ENCODE measurements at regions not wholly inside any gene's neighbourhood (a gene's known extent, or its start where the extent isn't known, plus 50 kb on each side); places are given as distances from the start of the nearest gene placed in this dataset.

DNA sequence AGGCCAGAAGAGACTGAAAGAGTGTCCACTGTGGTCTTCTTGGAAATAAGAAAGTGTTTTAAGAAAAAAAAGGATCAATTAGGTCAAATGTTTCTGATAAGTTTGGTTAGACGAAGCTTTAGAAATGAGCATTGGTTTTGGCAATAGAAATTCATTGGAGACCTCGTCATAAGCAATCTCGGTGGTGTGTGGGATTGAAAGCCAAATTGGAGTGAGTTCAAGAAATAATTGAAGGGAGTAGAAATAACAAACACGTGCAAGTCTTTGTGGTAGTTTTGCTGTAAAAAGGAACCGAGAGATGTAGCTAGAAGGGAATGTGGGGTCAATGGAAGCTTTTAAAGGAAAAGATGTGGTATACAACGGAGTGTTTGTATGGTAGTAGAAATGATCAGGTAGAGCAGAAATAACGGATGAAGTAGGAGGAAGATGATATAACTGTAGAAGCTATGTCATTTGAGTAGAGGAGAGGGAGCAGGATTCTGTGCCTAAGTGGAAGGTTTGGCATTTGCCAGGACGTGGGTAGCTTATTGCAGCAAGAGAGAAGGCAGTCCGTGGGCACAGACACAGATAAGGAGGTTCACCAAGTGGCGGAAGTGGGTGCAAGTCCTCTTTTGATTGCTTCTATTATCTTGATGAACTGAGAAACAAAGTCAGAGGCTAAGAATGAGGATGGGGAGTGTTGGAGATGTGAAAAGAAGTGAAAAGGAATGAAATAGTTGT lies 146.2 kb downstream of the DACT1 start:
- Histone ChIP-seq H3K9me3 (ENCODE audit: insufficient read depth, low read length) (no peaks in the 10 kb centered on the region), H3K36me3 (ENCODE audit: insufficient read depth, insufficient read length, low read length) (no peaks in the 10 kb centered on the region), H3K4me3 (ENCODE audit: insufficient read length, low read depth) (no peak overlapping the region), H3K9ac (ENCODE audit: insufficient read length, low read depth) (no peak overlapping the region), H3K27me3 (ENCODE audit: insufficient read depth, insufficient read length) (peaks cover 17% of the 10 kb centered on the region), H3K4me1 (ENCODE audit: insufficient read depth, insufficient read length) (no peaks in the 10 kb centered on the region)
- TF ChIP-seq YY1 (IDR thresholded peaks at IDR 0.05; ENCODE audit: insufficient read depth, insufficient read length) (no peak), SUZ12 (IDR thresholded peaks at IDR 0.05; ENCODE audit: extremely low read depth, insufficient read depth, insufficient read length) (no peak), ZNF274 (IDR thresholded peaks at IDR 0.05; ENCODE audit: low read depth, low read length) (no peak)
- no peak for DNase-seq (ENCODE audit: low read depth, low spot score)

GRCh38 chr14:58784931-58785330 lies 147.2 kb downstream of the DACT1 start:
- H3K27me3 ChIP-seq (ENCODE audit: insufficient read depth, insufficient read length), result peaks cover 17% of the 10 kb centered on the region
- H3K4me3 ChIP-seq (ENCODE audit: insufficient read length, low read depth), result no peak overlapping the region
- peaks cover 6% of the 10 kb centered on the region for H3K4me1 ChIP-seq (ENCODE audit: insufficient read depth, insufficient read length)
- H3K9ac ChIP-seq (ENCODE audit: insufficient read length, low read depth), result no peak overlapping the region
- TF ChIP-seq YY1 (IDR thresholded peaks at IDR 0.05; ENCODE audit: insufficient read depth, insufficient read length) (no peak), ZNF274 (IDR thresholded peaks at IDR 0.05; ENCODE audit: low read depth, low read length) (no peak), SUZ12 (IDR thresholded peaks at IDR 0.05; ENCODE audit: extremely low read depth, insufficient read depth, insufficient read length) (no peak)
- no peak for DNase-seq (ENCODE audit: low read depth, low spot score)
- no peaks in the 10 kb centered on the region for H3K9me3 ChIP-seq (ENCODE audit: insufficient read depth, low read length)
- no peaks in the 10 kb centered on the region for H3K36me3 ChIP-seq (ENCODE audit: insufficient read depth, insufficient read length, low read length)

GRCh38 chr14:58785701-58786100 lies 147.9 kb downstream of the DACT1 start:
- no peak for DNase-seq (ENCODE audit: low read depth, low spot score)
- Histone ChIP-seq H3K4me1 (ENCODE audit: insufficient read depth, insufficient read length) (peaks cover 6% of the 10 kb centered on the region), H3K4me3 (ENCODE audit: insufficient read length, low read depth) (no peak overlapping the region), H3K9ac (ENCODE audit: insufficient read length, low read depth) (no peak overlapping the region), H3K9me3 (ENCODE audit: insufficient read depth, low read length) (no peaks in the 10 kb centered on the region), H3K27me3 (ENCODE audit: insufficient read depth, insufficient read length) (peaks cover 17% of the 10 kb centered on the region), H3K36me3 (ENCODE audit: insufficient read depth, insufficient read length, low read length) (no peaks in the 10 kb centered on the region)
- no peak for TF ChIP-seq ZNF274 (IDR thresholded peaks at IDR 0.05; ENCODE audit: low read depth, low read length)

DNA sequence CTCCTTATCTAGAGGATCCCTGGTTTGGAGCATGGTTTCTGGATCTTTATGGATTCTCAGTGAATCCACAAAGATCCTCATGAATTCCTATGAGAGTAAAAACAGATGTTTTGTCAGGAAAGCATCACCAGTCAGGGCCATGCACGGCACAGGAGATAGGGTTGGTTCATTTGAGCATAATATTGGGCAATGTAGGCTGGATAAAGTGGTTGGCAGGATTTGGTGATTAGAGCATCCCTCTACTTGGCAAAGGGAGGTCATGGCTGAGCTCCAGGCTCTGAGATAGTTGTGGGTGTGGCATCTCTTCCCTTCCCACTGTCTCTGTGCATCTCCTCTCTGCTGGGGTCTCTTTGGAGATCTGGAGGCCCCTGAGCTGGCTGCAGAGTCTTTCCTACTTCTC lies 149.8 kb downstream of the DACT1 start:
- no peak overlapping the region for H3K9ac ChIP-seq (ENCODE audit: insufficient read length, low read depth)
- TF ChIP-seq ZNF274 (IDR thresholded peaks at IDR 0.05; ENCODE audit: low read depth, low read length), result no peak
- TF ChIP-seq SUZ12 (IDR thresholded peaks at IDR 0.05; ENCODE audit: extremely low read depth, insufficient read depth, insufficient read length), result no peak
- no peak for TF ChIP-seq YY1 (IDR thresholded peaks at IDR 0.05; ENCODE audit: insufficient read depth, insufficient read length)
- peaks cover 17% of the 10 kb centered on the region for H3K27me3 ChIP-seq (ENCODE audit: insufficient read depth, insufficient read length)
- no peak for DNase-seq (ENCODE audit: low read depth, low spot score)
- no peaks in the 10 kb centered on the region for H3K36me3 ChIP-seq (ENCODE audit: insufficient read depth, insufficient read length, low read length)
- H3K4me1 ChIP-seq (ENCODE audit: insufficient read depth, insufficient read length), result peaks cover 6% of the 10 kb centered on the region
- no peaks in the 10 kb centered on the region for H3K9me3 ChIP-seq (ENCODE audit: insufficient read depth, low read length)
- H3K4me3 ChIP-seq (ENCODE audit: insufficient read length, low read depth), result no peak overlapping the region

- H3K27me3 ChIP-seq (ENCODE audit: insufficient read depth, insufficient read length), result peaks cover 17% of the 10 kb centered on the region
- TF ChIP-seq YY1 (IDR thresholded peaks at IDR 0.05; ENCODE audit: insufficient read depth, insufficient read length) (no peak), SUZ12 (IDR thresholded peaks at IDR 0.05; ENCODE audit: extremely low read depth, insufficient read depth, insufficient read length) (no peak), ZNF274 (IDR thresholded peaks at IDR 0.05; ENCODE audit: low read depth, low read length) (no peak)
- H3K36me3 ChIP-seq (ENCODE audit: insufficient read depth, insufficient read length, low read length), result no peaks in the 10 kb centered on the region
- no peak overlapping the region for H3K9ac ChIP-seq (ENCODE audit: insufficient read length, low read depth)
- no peaks in the 10 kb centered on the region for H3K9me3 ChIP-seq (ENCODE audit: insufficient read depth, low read length)
- no peak overlapping the region for H3K4me3 ChIP-seq (ENCODE audit: insufficient read length, low read depth)
- DNase-seq (ENCODE audit: low read depth, low spot score), result peak; percentile 33
- peaks cover 6% of the 10 kb centered on the region for H3K4me1 ChIP-seq (ENCODE audit: insufficient read depth, insufficient read length)
Measured at GRCh38 chr14:58788655-58789503, 151.1 kb downstream of the DACT1 start.

DNA sequence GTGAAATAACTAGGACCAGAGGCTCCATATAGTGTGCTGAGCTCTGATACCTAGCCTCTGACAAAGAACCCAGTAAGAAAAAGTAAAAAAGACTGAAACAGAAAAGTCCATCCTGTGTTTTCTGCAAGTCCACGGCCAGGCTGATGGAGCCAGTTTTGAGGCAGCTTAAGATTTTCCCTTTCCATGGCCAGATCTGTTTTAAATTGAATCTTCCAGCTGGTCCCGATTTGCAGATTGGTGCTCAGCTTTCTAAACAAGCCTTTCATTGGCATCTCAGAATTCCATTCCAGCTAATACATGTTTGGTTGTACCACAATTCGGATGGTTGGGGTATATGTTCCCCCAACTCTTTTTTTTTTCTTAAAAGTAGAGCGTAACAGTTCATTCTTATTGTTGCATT lies 152.0 kb downstream of the DACT1 start:
- H3K4me3 ChIP-seq (ENCODE audit: insufficient read length, low read depth), result no peak overlapping the region
- H3K4me1 ChIP-seq (ENCODE audit: insufficient read depth, insufficient read length), result peaks cover 6% of the 10 kb centered on the region
- H3K9me3 ChIP-seq (ENCODE audit: insufficient read depth, low read length), result no peaks in the 10 kb centered on the region
- no peak overlapping the region for H3K9ac ChIP-seq (ENCODE audit: insufficient read length, low read depth)
- no peak for DNase-seq (ENCODE audit: low read depth, low spot score)
- H3K36me3 ChIP-seq (ENCODE audit: insufficient read depth, insufficient read length, low read length), result no peaks in the 10 kb centered on the region
- peaks cover 15% of the 10 kb centered on the region for H3K27me3 ChIP-seq (ENCODE audit: insufficient read depth, insufficient read length)
- TF ChIP-seq SUZ12 (IDR thresholded peaks at IDR 0.05; ENCODE audit: extremely low read depth, insufficient read depth, insufficient read length) (no peak), ZNF274 (IDR thresholded peaks at IDR 0.05; ENCODE audit: low read depth, low read length) (no peak), YY1 (IDR thresholded peaks at IDR 0.05; ENCODE audit: insufficient read depth, insufficient read length) (no peak)

DNA sequence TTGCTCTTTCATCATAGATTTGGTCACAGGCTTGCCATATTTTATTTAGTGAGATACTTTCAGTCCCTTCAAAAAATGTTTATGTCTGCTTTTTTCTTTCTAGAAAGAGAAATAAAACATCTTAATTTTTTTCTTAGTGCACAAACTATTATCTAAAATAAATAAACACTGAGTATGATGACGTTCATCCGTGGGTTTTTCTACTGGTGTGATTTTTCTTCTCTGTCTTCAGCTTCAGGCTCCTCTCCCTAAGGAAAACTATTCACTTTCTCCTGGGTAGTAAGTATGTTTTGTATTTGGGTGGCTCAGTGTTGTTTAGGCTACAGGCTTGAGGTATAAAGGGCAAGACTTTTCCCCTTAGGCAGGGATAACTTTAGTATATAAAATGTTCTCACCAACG lies 154.7 kb downstream of the DACT1 start:
- TF ChIP-seq ZNF274 (IDR thresholded peaks at IDR 0.05; ENCODE audit: low read depth, low read length) (no peak), SUZ12 (IDR thresholded peaks at IDR 0.05; ENCODE audit: extremely low read depth, insufficient read depth, insufficient read length) (no peak), YY1 (IDR thresholded peaks at IDR 0.05; ENCODE audit: insufficient read depth, insufficient read length) (no peak)
- peaks cover 6% of the 10 kb centered on the region for H3K4me1 ChIP-seq (ENCODE audit: insufficient read depth, insufficient read length)
- peaks cover 4% of the 10 kb centered on the region for H3K27me3 ChIP-seq (ENCODE audit: insufficient read depth, insufficient read length)
- no peaks in the 10 kb centered on the region for H3K9me3 ChIP-seq (ENCODE audit: insufficient read depth, low read length)
- H3K9ac ChIP-seq (ENCODE audit: insufficient read length, low read depth), result no peak overlapping the region
- H3K36me3 ChIP-seq (ENCODE audit: insufficient read depth, insufficient read length, low read length), result no peaks in the 10 kb centered on the region
- DNase-seq (ENCODE audit: low read depth, low spot score), result no peak
- H3K4me3 ChIP-seq (ENCODE audit: insufficient read length, low read depth), result no peak overlapping the region

All from NT2/D1 (cell line).